ENCODE measurements at regions not wholly inside any gene's neighbourhood (a gene's known extent, or its start where the extent isn't known, plus 50 kb on each side); places are given as distances from the start of the nearest gene placed in this dataset.

- dilution Hi-C loops (cut with MboI; ENCODE audit: extremely low pct_ligation_motif_present, low sequenced_read_pairs), result no loop called here
- no peaks in the 10 kb centered on the region for H3K27me3 ChIP-seq (ENCODE audit: control insufficient read depth, extremely low read depth, insufficient read depth, low read length)
- H3K4me1 ChIP-seq (ENCODE audit: control insufficient read depth, extremely low read depth, insufficient read depth, low read length), result no peaks in the 10 kb centered on the region
- TF ChIP-seq CTCF (optimal IDR thresholded peaks at IDR 0.05 in 1 of 3, IDR thresholded peaks at IDR 0.05 in 1 of 3, conservative IDR thresholded peaks at IDR 0.05 in 1 of 3; ENCODE audit: extremely low read depth in 1 of 3, insufficient read depth in 2 of 3, low read length in 3 of 3), result no peak
- TF ChIP-seq EZH2 (IDR thresholded peaks at IDR 0.05; ENCODE audit: low read length), result no peak
- H3K9ac ChIP-seq (ENCODE audit: control insufficient read depth, extremely low read depth, insufficient read depth, low read length), result no peak overlapping the region
- no peaks in the 10 kb centered on the region for H3K9me1 ChIP-seq (ENCODE audit: control insufficient read depth, extremely low read depth, insufficient read depth, low read length)
- H3K4me3 ChIP-seq (ENCODE audit: control insufficient read depth in 2 of 3, extremely low read depth in 1 of 3, insufficient read depth in 2 of 3, low read depth in 1 of 3, low read length in 3 of 3), result no peak overlapping the region
- no peak overlapping the region for H2AFZ ChIP-seq (ENCODE audit: control insufficient read depth, low read length)
- H3K9me3 ChIP-seq (ENCODE audit: control insufficient read depth, low read depth, low read length), result no peaks in the 10 kb centered on the region
- no peak for FAIRE-seq
- no peak overlapping the region for H3K4me2 ChIP-seq (ENCODE audit: control insufficient read depth, extremely low read depth, insufficient read depth, low read depth, low read length)
- no peak overlapping the region for H3K27ac ChIP-seq (ENCODE audit: control insufficient read depth, insufficient read depth, low read length)
- DNase-seq (ENCODE audit: low read depth, low spot score), result no peak
- H3K36me3 ChIP-seq (ENCODE audit: control insufficient read depth in 2 of 2, extremely low read depth in 1 of 2, insufficient read depth in 2 of 2, low read length in 2 of 2), result no peaks in the 10 kb centered on the region
- no peaks in the 10 kb centered on the region for H3K79me2 ChIP-seq (ENCODE audit: control insufficient read depth, insufficient read depth, low read length)
- no peaks in the 10 kb centered on the region for H4K20me1 ChIP-seq (ENCODE audit: control insufficient read depth, extremely low read depth, insufficient read depth, low read length)
Observed at GRCh38 chr3:147903026-147903425, 493.9 kb downstream of the ZIC1 start.

- FAIRE-seq, result no peak
Observed at GRCh38 chr3:147904421-147904820, 495.3 kb downstream of the ZIC1 start.

More at GRCh38 chr3:147904421-147904820, 495.3 kb downstream of the ZIC1 start:
- no peak overlapping the region for H3K4me3 ChIP-seq (ENCODE audit: control insufficient read depth in 2 of 3, extremely low read depth in 1 of 3, insufficient read depth in 2 of 3, low read depth in 1 of 3, low read length in 3 of 3)
- H3K9ac ChIP-seq (ENCODE audit: control insufficient read depth, extremely low read depth, insufficient read depth, low read length), result no peak overlapping the region
- no peak overlapping the region for H2AFZ ChIP-seq (ENCODE audit: control insufficient read depth, low read length)
- DNase-seq (ENCODE audit: low read depth, low spot score), result no peak
- no peak overlapping the region for H3K4me2 ChIP-seq (ENCODE audit: control insufficient read depth, extremely low read depth, insufficient read depth, low read depth, low read length)
- H3K9me1 ChIP-seq (ENCODE audit: control insufficient read depth, extremely low read depth, insufficient read depth, low read length), result no peaks in the 10 kb centered on the region
- H3K79me2 ChIP-seq (ENCODE audit: control insufficient read depth, insufficient read depth, low read length), result no peaks in the 10 kb centered on the region
- no peaks in the 10 kb centered on the region for H3K36me3 ChIP-seq (ENCODE audit: control insufficient read depth in 2 of 2, extremely low read depth in 1 of 2, insufficient read depth in 2 of 2, low read length in 2 of 2)
- no peaks in the 10 kb centered on the region for H3K27me3 ChIP-seq (ENCODE audit: control insufficient read depth, extremely low read depth, insufficient read depth, low read length)
- no peaks in the 10 kb centered on the region for H4K20me1 ChIP-seq (ENCODE audit: control insufficient read depth, extremely low read depth, insufficient read depth, low read length)
- dilution Hi-C loops (cut with MboI; ENCODE audit: extremely low pct_ligation_motif_present, low sequenced_read_pairs), result no loop called here
- H3K9me3 ChIP-seq (ENCODE audit: control insufficient read depth, low read depth, low read length), result no peaks in the 10 kb centered on the region
- TF ChIP-seq EZH2 (IDR thresholded peaks at IDR 0.05; ENCODE audit: low read length), result no peak
- no peak for TF ChIP-seq CTCF (optimal IDR thresholded peaks at IDR 0.05 in 1 of 3, IDR thresholded peaks at IDR 0.05 in 1 of 3, conservative IDR thresholded peaks at IDR 0.05 in 1 of 3; ENCODE audit: extremely low read depth in 1 of 3, insufficient read depth in 2 of 3, low read length in 3 of 3)
- H3K4me1 ChIP-seq (ENCODE audit: control insufficient read depth, extremely low read depth, insufficient read depth, low read length), result no peaks in the 10 kb centered on the region
- H3K27ac ChIP-seq (ENCODE audit: control insufficient read depth, insufficient read depth, low read length), result no peak overlapping the region

Data from keratinocyte (primary cell).